Muscle layer of colon (tissue), 2 donors: ENCODE measurements at regions not wholly inside any gene's neighbourhood (a gene's known extent, or its start where the extent isn't known, plus 50 kb on each side); places are given as distances from the start of the nearest gene placed in this dataset.

Experiments used
- H3K27ac ChIP-seq: one replicate; pipeline ENCODE4 v1.7.0; 2013; ENCODE audit warnings: low read depth, mild to moderate bottlenecking, low read length, moderate library complexity
- H3K27me3 ChIP-seq, 2 donors: one replicate each; pipeline ENCODE4 v1.7.0; 2013; ENCODE audit warnings: low read length in 2 of 2, mild to moderate bottlenecking in 2 of 2; ENCODE audit not compliant: insufficient read depth in 2 of 2, control insufficient read depth in 1 of 2
- H3K36me3 ChIP-seq: one replicate; pipeline ENCODE4 v1.7.0; 2013; ENCODE audit warnings: mild to moderate bottlenecking, low read length; ENCODE audit not compliant: insufficient read depth
- H3K4me1 ChIP-seq: one replicate; pipeline ENCODE4 v1.7.0; 2013; ENCODE audit warnings: mild to moderate bottlenecking, low read length; ENCODE audit not compliant: insufficient read depth
- H3K4me3 ChIP-seq, 2 donors: one replicate each; pipeline ENCODE4 v1.7.0; 2013; ENCODE audit warnings: low read length in 2 of 2, low read depth in 1 of 2, mild to moderate bottlenecking in 1 of 2, moderate library complexity in 1 of 2
- H3K9ac ChIP-seq: one replicate; pipeline ENCODE4 v1.7.0; 2013; ENCODE audit warnings: low read length
- H3K9me3 ChIP-seq: one replicate; pipeline ENCODE4 v1.7.0; 2013; ENCODE audit warnings: mild to moderate bottlenecking, low read length
- donor health status: abdominal sarcoma.
- donor health status: Adenocarcinoma of cecum.

DNA sequence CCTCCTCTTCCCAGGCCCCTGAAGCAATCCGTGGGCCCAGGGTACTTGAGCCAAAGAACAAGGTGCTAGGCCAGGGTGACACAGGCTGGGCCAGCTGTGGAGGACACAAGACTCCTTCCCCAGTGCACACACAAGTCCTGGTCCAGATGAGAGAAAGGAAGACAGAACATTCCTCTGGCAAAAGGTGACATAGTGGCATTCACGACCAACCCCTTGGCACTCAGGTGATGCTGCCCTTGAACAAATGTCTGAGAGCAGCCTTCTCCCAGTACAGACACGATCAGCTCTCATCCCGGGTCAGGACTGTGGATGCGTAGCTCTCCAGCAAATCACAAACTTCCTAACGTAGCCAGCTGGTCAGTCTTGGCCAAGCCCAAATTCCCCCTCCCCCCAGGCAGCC is 118.5 kb downstream of the OAT start:
- H3K27me3 ChIP-seq = no peaks in the 10 kb centered on the region
- H3K9me3 ChIP-seq = no peaks in the 10 kb centered on the region
- H3K27ac ChIP-seq = no peak overlapping the region
- H3K4me1 ChIP-seq = peaks cover 1% of the 10 kb centered on the region
- H3K9ac ChIP-seq = no peak overlapping the region
- H3K4me3 ChIP-seq = no peak overlapping the region
- no peaks in the 10 kb centered on the region for H3K36me3 ChIP-seq

- Histone ChIP-seq H3K27me3 (no peaks in the 10 kb centered on the region), H3K4me1 (peaks cover 7% of the 10 kb centered on the region), H3K9me3 (no peaks in the 10 kb centered on the region), H3K4me3 (no peak overlapping the region), H3K36me3 (no peaks in the 10 kb centered on the region), H3K27ac (no peak overlapping the region), H3K9ac (no peak overlapping the region)
Observed at GRCh38 chr10:124299696-124300095, 119.0 kb downstream of the OAT start.

DNA sequence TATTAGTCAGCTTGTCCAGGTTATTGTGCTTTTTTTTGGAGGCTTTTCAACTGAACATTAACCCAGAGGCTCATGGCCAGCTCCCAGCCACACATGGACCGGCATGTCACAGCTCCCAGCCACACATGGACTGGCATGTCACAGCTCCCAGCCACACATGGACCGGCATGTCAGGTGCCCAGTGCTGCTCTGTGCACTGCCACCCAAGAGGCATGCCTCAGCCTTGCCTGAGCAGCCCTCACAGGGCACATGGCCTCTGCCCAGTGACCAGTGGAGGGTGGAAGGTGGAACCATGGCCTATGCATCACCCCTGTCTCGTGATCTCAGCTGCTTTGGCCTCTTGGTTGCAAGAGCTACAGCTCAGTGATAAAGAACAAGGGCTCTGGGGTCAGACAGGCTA is 119.8 kb downstream of the OAT start:
- no peak overlapping the region for H3K4me3 ChIP-seq
- H3K4me1 ChIP-seq = peaks cover 12% of the 10 kb centered on the region
- no peaks in the 10 kb centered on the region for H3K36me3 ChIP-seq
- no peak overlapping the region for H3K9ac ChIP-seq
- no peak overlapping the region for H3K27ac ChIP-seq
- no peaks in the 10 kb centered on the region for H3K9me3 ChIP-seq
- H3K27me3 ChIP-seq = no peaks in the 10 kb centered on the region

DNA sequence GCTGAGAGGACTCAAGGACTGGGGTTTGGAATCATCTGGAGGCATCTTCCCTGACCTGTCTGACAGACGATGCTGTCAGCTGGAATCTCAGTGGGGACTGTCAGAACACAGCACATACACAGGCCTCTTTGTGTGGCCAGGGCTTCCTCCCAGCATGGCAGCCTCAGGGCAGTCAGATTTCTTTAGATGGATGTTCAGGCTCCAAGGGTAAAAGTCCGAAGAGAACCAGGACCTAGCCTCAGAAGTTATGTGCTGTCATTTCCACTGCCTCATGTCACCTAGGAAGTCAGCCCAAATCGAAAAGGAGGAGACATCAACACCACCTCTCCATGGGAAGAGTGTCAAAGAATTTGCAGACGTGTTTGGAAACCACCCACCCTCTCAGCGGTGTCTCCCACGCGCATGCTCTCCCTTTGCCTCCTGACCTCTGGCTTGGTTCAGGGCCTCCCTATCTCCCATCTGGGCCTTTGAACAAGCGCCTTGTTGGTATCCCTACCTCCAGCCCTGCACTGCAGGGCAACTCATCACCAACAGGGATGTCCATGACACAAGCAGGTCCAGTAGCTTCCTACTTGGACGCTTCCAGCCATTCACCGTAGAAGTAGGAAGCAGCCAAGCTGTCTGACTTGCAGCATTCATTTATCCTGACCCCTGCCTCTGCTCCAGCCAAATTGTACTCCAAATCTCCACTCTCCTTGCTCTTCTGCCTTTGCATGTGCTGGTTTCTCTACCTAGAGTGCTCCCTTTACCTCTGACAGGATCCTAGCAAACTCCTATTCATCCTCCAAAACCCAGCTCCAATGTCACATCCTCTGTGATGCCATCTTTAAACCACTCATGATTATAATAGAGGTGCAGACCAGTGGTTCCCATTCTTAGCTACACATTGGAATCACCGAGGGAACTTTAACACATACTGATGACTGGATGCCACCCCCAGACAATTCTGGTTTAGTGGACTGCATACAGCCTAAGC is 121.6 kb downstream of the OAT start:
- Histone ChIP-seq H3K4me1 (peaks cover 12% of the 10 kb centered on the region), H3K9me3 (no peaks in the 10 kb centered on the region), H3K27me3 (no peaks in the 10 kb centered on the region), H3K36me3 (no peaks in the 10 kb centered on the region), H3K27ac (no peak overlapping the region), H3K9ac (no peak overlapping the region), H3K4me3 (no peak overlapping the region)

- Histone ChIP-seq H3K27me3 (no peaks in the 10 kb centered on the region), H3K36me3 (no peaks in the 10 kb centered on the region), H3K27ac (no peak overlapping the region), H3K4me1 (peaks cover 12% of the 10 kb centered on the region), H3K9me3 (no peaks in the 10 kb centered on the region), H3K4me3 (no peak overlapping the region), H3K9ac (no peak overlapping the region)
Observed at GRCh38 chr10:124296121-124296812, 122.5 kb downstream of the OAT start.

- Histone ChIP-seq H3K27ac (no peak overlapping the region), H3K9ac (no peak overlapping the region), H3K9me3 (no peaks in the 10 kb centered on the region), H3K36me3 (no peaks in the 10 kb centered on the region), H3K4me3 (no peak overlapping the region), H3K4me1 (peaks cover 18% of the 10 kb centered on the region), H3K27me3 (no peaks in the 10 kb centered on the region)
Observed at GRCh38 chr10:124294811-124295770, 123.6 kb downstream of the OAT start.

GRCh38 chr10:124293616-124294449 is 124.9 kb downstream of the OAT start:
- no peak overlapping the region for H3K27ac ChIP-seq
- H3K9ac ChIP-seq = no peak overlapping the region
- no peaks in the 10 kb centered on the region for H3K36me3 ChIP-seq
- no peaks in the 10 kb centered on the region for H3K9me3 ChIP-seq
- peaks cover 24% of the 10 kb centered on the region for H3K4me1 ChIP-seq
- H3K4me3 ChIP-seq = no peak overlapping the region
- no peaks in the 10 kb centered on the region for H3K27me3 ChIP-seq

DNA sequence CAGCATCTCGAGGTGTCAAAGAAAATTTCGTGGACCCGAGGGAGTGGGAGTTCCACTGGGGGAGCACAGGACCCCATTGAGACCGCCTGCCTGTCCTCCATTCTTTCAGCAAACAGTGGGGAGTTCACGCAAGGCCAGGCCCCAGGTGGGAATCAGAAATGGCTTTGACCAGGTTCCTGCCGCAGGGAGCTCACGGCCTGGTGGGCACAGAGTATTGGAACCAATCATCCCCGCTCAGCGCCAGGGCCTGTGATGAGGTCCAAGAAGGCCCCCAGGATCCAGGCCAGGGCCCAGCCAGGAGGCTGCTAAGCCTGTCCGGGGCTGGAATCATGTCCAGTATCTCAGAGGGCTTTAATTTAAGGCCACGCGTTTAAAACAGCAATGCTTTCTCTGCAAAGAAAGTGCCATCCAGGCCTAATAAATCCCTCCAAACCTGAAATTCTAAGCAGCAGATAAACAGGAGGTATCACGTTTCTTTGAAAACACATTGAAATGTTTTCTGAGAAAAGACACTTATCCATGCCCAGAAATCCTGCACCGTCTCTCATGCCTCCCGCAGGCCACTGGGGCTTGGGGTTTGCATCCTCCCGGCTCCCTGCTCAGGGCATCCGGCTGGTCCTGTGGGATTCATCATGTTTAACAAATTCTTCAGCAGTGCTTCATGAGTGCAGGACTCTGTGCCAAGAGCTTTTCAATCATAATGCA is 125.7 kb downstream of the OAT start:
- no peak overlapping the region for H3K9ac ChIP-seq
- peaks cover 24% of the 10 kb centered on the region for H3K4me1 ChIP-seq
- no peaks in the 10 kb centered on the region for H3K9me3 ChIP-seq
- no peak overlapping the region for H3K27ac ChIP-seq
- H3K4me3 ChIP-seq = no peak overlapping the region
- no peaks in the 10 kb centered on the region for H3K27me3 ChIP-seq
- H3K36me3 ChIP-seq = no peaks in the 10 kb centered on the region

DNA sequence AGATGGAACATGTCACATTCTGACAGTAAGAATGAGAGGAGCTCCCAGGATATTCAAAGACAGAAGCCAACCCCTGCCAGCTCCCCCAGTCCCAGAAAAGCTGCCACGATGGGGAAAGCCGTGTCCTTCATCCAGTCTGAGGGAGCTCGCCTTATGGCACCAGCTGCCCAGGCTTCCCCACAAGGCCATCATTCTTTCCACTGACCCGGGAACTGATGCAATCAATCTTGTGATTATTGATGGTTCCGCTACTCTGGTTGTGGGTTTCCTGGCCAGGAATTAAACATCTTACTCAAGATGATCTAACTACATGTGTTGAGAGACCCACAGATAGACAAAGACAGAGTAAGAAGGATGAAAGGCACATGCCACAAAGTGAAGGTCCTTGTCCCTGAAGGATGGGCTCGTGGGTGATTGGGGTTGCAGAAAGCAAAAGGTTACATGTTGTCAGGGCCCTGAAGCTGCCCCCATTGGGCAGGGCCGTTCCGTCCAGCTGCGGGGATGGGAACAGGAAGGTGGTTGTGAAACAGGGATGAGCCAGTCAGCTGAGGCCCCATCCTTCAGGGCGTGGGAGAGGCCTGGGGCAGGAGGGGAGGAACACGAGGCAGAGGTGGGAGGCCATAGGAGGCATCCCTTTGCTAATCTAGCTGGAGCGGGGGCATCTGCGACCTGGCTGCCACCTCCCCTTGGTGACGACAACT is 127.6 kb downstream of the OAT start:
- H3K27me3 ChIP-seq = no peaks in the 10 kb centered on the region
- H3K4me1 ChIP-seq = peaks cover 24% of the 10 kb centered on the region
- H3K9ac ChIP-seq = no peak overlapping the region
- no peak overlapping the region for H3K27ac ChIP-seq
- no peaks in the 10 kb centered on the region for H3K9me3 ChIP-seq
- H3K36me3 ChIP-seq = no peaks in the 10 kb centered on the region
- H3K4me3 ChIP-seq = no peak overlapping the region
